Amniotic stem cell (primary cell): ENCODE measurements at regions not wholly inside any gene's neighbourhood (a gene's known extent, or its start where the extent isn't known, plus 50 kb on each side); places are given as distances from the start of the nearest gene placed in this dataset.

Experiments
- DNase-seq: peaks from one replicate; lab custom pipeline; 2025; lab: John Stamatoyannopoulos, UW

DNA sequence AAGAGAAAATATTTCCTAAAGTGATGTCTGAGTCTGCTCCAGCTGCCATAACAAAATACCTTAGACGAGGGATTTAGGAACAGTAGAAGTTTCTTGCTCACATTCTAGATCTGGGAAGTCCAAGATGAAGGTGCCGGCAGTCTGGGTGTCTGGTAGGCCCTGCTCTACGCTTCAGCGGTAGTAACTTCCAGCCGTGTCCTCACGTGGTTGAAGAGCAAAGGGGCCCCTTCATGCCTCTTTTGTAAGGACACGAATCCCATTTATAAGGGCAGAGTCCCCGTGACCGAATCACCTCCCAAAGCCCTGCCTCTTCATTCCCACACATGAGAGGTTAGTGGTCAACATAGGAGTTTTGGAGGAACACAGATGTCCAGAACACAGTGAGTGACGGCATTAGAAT is 52.2 kb upstream of the INPP5A start:
- no peak for DNase-seq

DNA sequence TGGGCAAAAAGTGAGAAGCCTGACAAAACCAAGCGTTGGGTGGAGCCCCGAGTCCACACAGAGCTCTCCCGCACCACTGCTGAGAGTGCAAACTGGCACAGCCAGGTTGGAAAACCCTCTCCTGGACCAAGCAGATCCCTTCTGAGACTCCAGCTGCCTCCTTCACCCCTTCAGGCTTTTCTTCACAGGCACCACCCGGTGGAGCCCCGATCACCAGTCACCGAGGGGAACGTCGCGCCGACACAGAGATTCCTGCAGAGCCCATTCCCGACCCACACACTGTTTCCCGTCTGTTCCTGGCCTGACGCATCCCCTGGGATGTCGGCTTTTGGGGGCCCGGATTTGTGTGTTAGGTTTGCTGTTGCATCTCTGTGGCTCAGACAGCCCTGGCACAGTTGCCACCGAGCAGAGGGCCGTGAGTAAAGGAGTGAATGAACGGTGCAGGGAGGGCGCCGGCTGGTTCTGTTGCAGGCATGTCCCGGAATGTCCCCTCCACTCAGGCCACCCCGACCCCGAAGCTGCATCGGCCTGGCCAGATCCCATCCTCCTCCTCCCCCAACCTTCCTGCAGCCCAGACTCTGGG is 51.0 kb upstream of the INPP5A start:
- no peak for DNase-seq

DNA sequence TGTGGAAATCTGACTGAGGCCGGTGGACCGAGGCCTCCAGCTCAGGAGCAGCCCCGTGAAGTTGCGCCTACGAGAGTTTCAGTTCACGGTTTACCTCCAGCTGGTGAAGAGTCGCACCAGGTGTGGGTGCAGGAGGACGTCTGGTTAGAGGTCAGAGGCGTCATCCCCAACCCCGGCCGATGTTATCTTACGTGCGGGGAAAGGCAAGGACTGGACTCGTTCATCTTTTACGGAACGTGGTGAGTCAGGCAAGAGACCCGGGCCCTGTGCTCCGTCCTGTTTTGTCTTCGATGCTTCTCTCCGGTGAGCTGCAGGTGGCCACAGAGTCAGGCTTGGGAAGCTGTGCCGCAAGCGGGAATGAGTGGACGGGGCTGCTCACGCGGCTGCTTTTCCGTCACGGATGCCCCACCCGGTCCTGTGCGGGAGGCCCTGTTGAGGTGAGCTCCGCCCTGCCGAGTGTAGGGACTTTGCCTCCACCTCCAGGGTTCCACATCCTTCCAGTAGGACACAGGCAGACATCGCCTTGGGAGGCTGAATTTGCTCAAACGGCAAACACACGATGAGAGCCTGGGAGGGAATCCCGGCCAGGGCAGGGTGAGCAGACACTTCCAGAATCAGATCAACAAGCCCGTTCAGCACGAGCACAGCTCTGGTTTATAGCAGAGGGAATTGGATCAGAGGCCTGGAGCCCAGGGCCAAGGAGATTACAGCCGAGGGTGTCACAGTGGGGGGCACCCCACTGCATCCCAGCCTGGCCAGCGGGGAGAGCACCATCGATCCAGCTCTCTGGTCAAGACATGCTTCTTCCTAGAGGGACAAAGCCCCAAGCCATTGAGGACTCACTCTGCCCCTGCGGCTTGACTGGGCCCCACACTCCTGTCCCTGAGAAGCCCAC is 50.1 kb upstream of the INPP5A start:
- no peak for DNase-seq
